Fibroblast of lung (primary cell): ENCODE measurements at regions not wholly inside any gene's neighbourhood (a gene's known extent, or its start where the extent isn't known, plus 50 kb on each side); places are given as distances from the start of the nearest gene placed in this dataset.

Experiments
- DNase-seq, 2 donors: peaks; one replicate each; pipeline versions ENCODE4 v3.0.0 to v3.0.0-alpha.2; 2010; ENCODE audit warnings: low read depth in 2 of 2
- H2AFZ ChIP-seq: 2 replicates; pipeline ENCODE4 v1.5.1; 2012; ENCODE audit warnings: low read length, control low read depth, inconsistent platforms
- H3K27ac ChIP-seq: 2 replicates; pipeline ENCODE4 v1.5.1; 2011; ENCODE audit warnings: low read length, control low read depth; ENCODE audit not compliant: insufficient read depth
- H3K27me3 ChIP-seq: 2 replicates; pipeline ENCODE4 v1.5.1; 2011; ENCODE audit warnings: mild to moderate bottlenecking, low read length; ENCODE audit not compliant: control insufficient read depth, insufficient read depth
- H3K36me3 ChIP-seq: 2 replicates; pipeline ENCODE4 v1.5.1; 2011; ENCODE audit warnings: low read length; ENCODE audit not compliant: control insufficient read depth, insufficient read depth
- H3K4me1 ChIP-seq: 2 replicates; pipeline ENCODE4 v1.5.1; 2011; ENCODE audit warnings: low read length; ENCODE audit not compliant: control insufficient read depth, insufficient read depth; ENCODE audit errors: extremely low read depth
- H3K4me2 ChIP-seq: 2 replicates; pipeline ENCODE4 v1.5.1; 2011; ENCODE audit warnings: low read length, control low read depth; ENCODE audit not compliant: insufficient read depth; ENCODE audit errors: extremely low read depth
- H3K4me3 ChIP-seq, 4 experiments: fragments of 200-600 bp in 1 of 4; sonication (generic) in 1 of 4; replicated peaks in 1 of 4; 2 replicates each; pipeline ENCODE4 v1.5.1; 2011 to 2016; ENCODE audit warnings: low read length in 4 of 4, low read depth in 3 of 4, mild to moderate bottlenecking in 3 of 4, control low read depth in 2 of 4, inconsistent platforms in 1 of 4, mixed read lengths in 1 of 4; ENCODE audit not compliant: insufficient read depth in 1 of 4; ENCODE audit errors: control extremely low read depth in 1 of 4
- H3K79me2 ChIP-seq: 2 replicates; pipeline ENCODE4 v1.5.1; 2012; ENCODE audit warnings: mild to moderate bottlenecking, low read length, inconsistent platforms; ENCODE audit not compliant: control insufficient read depth, insufficient read depth
- H3K9ac ChIP-seq: 2 replicates; pipeline ENCODE4 v1.5.1; 2011; ENCODE audit warnings: mild to moderate bottlenecking, low read length, control low read depth; ENCODE audit not compliant: insufficient read depth
- H3K9me3 ChIP-seq: 2 replicates; pipeline ENCODE4 v1.5.1; 2012; ENCODE audit warnings: low read depth, low read length; ENCODE audit not compliant: control insufficient read depth, insufficient read depth
- H4K20me1 ChIP-seq: 2 replicates; pipeline ENCODE4 v1.5.1; 2011; ENCODE audit warnings: low read length; ENCODE audit not compliant: control insufficient read depth, insufficient read depth; ENCODE audit errors: extremely low read depth
- CTCF ChIP-seq, 2 donors: IDR thresholded peaks in 1 of 2; conservative IDR thresholded peaks in 1 of 2; 1 replicate in 1 of 2; 2 replicates in 1 of 2; pipeline ENCODE4 v1.5.1; 2011 to 2012; ENCODE audit warnings: low read length in 2 of 2, control low read depth in 1 of 2, inconsistent platforms in 1 of 2, low read depth in 1 of 2, mild to moderate bottlenecking in 1 of 2
- EZH2 ChIP-seq: IDR thresholded peaks from 2 replicates; pipeline ENCODE4 v1.5.1; 2012; ENCODE audit warnings: low read length, control low read depth, mild to moderate bottlenecking; ENCODE audit errors: missing control alignments

GRCh38 chr2:118255771-118256372 lies 167.6 kb downstream of the INSIG2 start:
- TF ChIP-seq EZH2 (no peak), CTCF (conservative IDR thresholded peaks at IDR 0.05 in 1 of 2, IDR thresholded peaks at IDR 0.05 in 1 of 2; ENCODE audit: low read depth in 1 of 2, low read length in 2 of 2) (no peak)
- Histone ChIP-seq H3K36me3 (no peaks in the 10 kb centered on the region), H3K4me1 (no peaks in the 10 kb centered on the region), H3K4me2 (no peak overlapping the region), H3K4me3 (no peak overlapping the region), H3K9ac (no peak overlapping the region), H3K9me3 (no peaks in the 10 kb centered on the region), H3K79me2 (no peaks in the 10 kb centered on the region), H3K27me3 (no peaks in the 10 kb centered on the region), H3K27ac (no peak overlapping the region), H2AFZ (no peak overlapping the region), H4K20me1 (no peaks in the 10 kb centered on the region)
- no peak for DNase-seq

GRCh38 chr2:118255301-118255700 lies 167.0 kb downstream of the INSIG2 start:
- H3K4me2 ChIP-seq = no peak overlapping the region
- H4K20me1 ChIP-seq = no peaks in the 10 kb centered on the region
- no peaks in the 10 kb centered on the region for H3K79me2 ChIP-seq
- H3K4me3 ChIP-seq = no peak overlapping the region
- no peak overlapping the region for H3K27ac ChIP-seq
- DNase-seq = no peak
- H2AFZ ChIP-seq = no peak overlapping the region
- no peak overlapping the region for H3K9ac ChIP-seq
- no peaks in the 10 kb centered on the region for H3K36me3 ChIP-seq
- H3K4me1 ChIP-seq = no peaks in the 10 kb centered on the region
- TF ChIP-seq CTCF (conservative IDR thresholded peaks at IDR 0.05 in 1 of 2, IDR thresholded peaks at IDR 0.05 in 1 of 2; ENCODE audit: low read depth in 1 of 2, low read length in 2 of 2) (no peak), EZH2 (no peak)
- no peaks in the 10 kb centered on the region for H3K27me3 ChIP-seq
- no peaks in the 10 kb centered on the region for H3K9me3 ChIP-seq

GRCh38 chr2:118254116-118254515 lies 165.8 kb downstream of the INSIG2 start:
- H3K36me3 ChIP-seq = no peaks in the 10 kb centered on the region
- TF ChIP-seq CTCF (conservative IDR thresholded peaks at IDR 0.05 in 1 of 2, IDR thresholded peaks at IDR 0.05 in 1 of 2; ENCODE audit: low read depth in 1 of 2, low read length in 2 of 2) (no peak), EZH2 (no peak)
- no peak overlapping the region for H2AFZ ChIP-seq
- no peak overlapping the region for H3K4me3 ChIP-seq
- no peaks in the 10 kb centered on the region for H3K4me1 ChIP-seq
- H3K79me2 ChIP-seq = no peaks in the 10 kb centered on the region
- no peak overlapping the region for H3K4me2 ChIP-seq
- H4K20me1 ChIP-seq = no peaks in the 10 kb centered on the region
- no peak for DNase-seq
- H3K27ac ChIP-seq = no peak overlapping the region
- H3K9ac ChIP-seq = no peak overlapping the region
- no peaks in the 10 kb centered on the region for H3K27me3 ChIP-seq
- no peaks in the 10 kb centered on the region for H3K9me3 ChIP-seq
